NCI-H345 treated with DMSO at 0.1 percent for 48 hours (cell line): ENCODE measurements at regions not wholly inside any gene's neighbourhood (a gene's known extent, or its start where the extent isn't known, plus 50 kb on each side); places are given as distances from the start of the nearest gene placed in this dataset.

Source experiments
- DNase-seq: peaks from one replicate; lab custom pipeline; 2025; ENCODE audit not compliant: unreplicated experiment; lab: John Stamatoyannopoulos, UW

DNA sequence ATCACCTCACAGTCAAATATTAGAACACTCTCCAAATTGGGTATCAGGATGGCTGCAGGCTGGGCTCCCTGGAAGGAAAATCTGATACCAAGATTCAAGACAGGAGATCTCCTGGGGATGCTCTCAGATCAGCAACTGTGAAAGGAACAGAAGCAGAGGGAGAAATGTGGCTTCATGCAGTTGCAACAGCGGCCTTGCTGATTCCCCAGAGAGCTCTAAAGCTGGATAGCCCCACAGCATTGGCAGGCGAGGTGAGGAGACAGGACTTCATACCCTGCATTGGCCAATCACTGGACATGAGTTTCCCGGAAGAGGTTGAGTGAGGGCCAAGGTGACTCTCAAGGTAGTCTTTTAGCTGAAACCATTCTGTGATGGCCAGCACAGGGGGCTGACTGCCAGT lies 190.6 kb downstream of the PTPN20 start:
- no peak for DNase-seq

GRCh38 chr10:47104151-47104605 lies 192.9 kb downstream of the PTPN20 start:
- no peak for DNase-seq

DNA sequence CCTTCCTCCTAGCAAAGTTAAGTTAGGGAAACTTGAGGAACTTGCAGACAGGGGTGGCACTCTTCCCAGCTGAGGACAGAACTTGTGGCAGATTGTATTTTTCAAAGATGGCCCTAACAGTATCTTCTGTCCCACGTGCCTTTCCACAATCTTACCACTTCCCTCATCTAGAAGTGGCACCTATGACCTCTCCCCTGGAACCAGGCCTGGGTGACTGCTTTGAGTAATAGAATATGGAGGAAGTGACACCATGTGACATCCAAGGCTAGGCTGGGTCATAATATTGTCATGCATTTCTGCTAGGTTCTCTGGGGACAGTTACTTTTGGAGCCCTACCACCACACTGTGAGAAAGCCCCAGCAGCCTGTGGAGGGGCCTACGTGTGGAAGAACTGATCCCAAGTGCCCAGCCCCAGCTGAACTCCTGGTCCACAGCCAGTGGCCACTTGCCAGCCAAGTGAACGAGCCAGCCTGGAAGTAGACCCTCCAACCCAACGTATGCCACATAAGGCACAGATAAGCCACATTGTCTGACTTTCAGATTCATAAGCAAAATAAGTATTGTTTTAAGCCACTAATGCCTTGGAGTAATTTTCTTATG lies 193.7 kb downstream of the PTPN20 start:
- no peak for DNase-seq

GRCh38 chr10:47107007-47107747 lies 192.8 kb upstream of the GDF10 start:
- DNase-seq, result no peak

GRCh38 chr10:47109906-47110305 lies 190.1 kb upstream of the GDF10 start:
- no peak for DNase-seq

GRCh38 chr10:47111329-47111862 lies 188.6 kb upstream of the GDF10 start:
- DNase-seq, result no peak

DNA sequence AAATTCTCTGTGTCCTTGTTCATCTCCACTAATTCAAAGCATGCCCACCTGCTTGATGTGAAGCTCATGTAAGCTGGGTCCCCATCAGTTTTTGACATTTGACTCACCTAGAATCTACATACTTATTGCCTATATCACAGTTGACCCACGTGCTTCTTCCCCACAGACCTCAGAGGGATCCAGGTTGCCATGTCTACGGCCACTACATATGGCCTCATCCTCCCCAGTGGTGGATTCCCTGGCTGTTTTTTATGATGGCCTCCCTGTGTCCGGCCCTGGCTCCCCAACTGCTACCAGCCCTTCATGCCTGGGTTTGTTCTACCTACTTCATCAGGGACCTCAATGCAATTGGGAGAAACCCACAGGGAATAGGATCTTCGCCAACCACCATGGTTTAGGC lies 187.4 kb upstream of the GDF10 start:
- DNase-seq, result no peak

GRCh38 chr10:47113907-47114500 lies 186.0 kb upstream of the GDF10 start:
- no peak for DNase-seq

DNA sequence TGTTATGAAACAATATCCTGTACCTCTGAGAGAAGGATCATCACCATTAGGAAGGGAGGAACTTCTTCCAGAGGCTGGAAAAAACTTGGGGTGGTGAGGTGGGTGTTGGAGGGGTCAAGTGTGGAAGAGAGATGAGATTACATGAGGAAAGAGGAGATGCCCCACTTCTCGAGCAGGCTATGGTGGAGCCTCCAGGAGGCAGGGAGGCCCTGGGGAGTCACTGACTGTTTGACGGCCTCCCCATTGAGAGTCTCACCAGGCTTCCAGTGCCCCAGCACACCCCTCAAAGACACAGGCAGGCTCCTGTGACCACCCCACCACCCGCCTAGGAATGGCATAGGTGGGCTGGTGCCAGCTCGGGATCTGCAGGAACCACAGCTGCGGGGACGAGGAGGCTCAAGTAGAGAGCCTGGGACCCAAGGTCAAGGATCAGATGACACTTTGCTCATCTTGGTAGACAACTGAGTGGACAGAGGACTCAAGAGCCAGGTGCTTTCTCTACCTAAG lies 185.3 kb upstream of the GDF10 start:
- no peak for DNase-seq

GRCh38 chr10:47115322-47115721 lies 184.7 kb upstream of the GDF10 start:
- DNase-seq, result no peak

DNA sequence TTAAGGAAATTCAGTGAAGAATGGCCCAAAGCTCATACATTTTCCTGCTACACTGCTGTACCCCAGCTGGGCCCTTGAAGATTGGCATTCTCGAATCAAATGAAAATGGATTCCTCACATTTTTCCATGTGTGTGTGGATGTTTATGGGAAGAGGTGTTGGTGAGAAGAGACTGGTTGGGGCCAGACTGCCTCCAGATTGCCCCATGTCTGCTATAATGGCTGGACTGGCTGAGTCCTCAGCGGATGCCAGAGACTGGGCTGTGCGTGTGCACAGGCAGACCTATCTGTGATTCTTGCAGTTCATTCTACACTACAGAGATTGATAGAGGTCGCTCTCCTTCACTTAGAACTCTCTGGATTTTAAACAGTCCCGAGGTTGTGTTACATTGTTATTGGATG lies 183.6 kb upstream of the GDF10 start:
- no peak for DNase-seq

GRCh38 chr10:47118326-47118725 lies 181.7 kb upstream of the GDF10 start:
- no peak for DNase-seq

GRCh38 chr10:47121336-47121735 lies 178.7 kb upstream of the GDF10 start:
- no peak for DNase-seq

GRCh38 chr10:47123716-47124288 lies 176.2 kb upstream of the GDF10 start:
- no peak for DNase-seq

DNA sequence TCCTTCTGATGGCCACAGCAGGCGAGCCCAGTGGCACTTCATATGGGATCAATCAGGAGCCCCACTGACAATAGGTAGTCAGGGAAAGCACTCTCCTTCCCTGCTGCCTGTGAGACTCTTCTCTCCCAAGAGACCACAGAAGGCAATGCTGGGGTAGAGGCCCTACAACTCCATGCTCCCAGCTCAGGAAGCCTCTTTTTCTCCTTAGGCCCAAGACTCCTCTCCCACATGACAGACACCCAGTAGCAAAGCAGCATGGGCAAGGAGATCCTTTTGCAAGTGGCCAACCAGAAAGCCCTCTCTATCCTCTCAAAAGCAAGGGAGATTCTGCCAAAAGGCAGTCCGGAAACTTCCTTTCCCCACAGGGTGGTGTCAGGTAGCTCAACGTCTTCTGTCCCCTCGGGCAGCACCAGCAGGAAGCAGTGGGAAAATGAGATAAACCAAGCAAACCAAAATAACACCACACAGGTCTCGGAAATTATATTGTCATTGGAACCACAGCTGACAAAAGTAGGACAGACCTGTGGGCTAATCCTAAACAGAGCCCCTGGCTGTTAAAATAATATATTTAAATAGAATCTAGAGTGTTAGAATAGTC lies 172.7 kb upstream of the GDF10 start:
- no peak for DNase-seq

DNA sequence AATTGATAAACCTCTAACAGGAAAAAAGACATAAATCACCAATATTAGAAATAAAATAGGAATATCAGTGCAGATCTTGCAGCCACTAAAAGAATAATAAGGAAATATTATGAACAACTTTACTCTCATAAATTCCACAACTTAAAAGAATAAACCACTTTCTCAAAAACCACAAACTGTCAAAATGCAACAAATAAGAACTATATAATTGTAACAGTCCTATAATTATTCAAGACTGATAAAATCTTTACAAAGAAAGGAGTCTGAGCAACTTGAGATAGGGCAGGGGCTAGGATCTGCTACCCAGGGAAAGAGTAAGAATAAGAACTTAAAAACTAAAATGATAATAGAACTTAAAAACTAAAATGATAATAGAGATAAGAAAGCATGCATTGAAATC lies 169.5 kb upstream of the GDF10 start:
- no peak for DNase-seq

- DNase-seq, result no peak
Observed at GRCh38 chr10:47133871-47134570, 166.0 kb upstream of the GDF10 start.

DNA sequence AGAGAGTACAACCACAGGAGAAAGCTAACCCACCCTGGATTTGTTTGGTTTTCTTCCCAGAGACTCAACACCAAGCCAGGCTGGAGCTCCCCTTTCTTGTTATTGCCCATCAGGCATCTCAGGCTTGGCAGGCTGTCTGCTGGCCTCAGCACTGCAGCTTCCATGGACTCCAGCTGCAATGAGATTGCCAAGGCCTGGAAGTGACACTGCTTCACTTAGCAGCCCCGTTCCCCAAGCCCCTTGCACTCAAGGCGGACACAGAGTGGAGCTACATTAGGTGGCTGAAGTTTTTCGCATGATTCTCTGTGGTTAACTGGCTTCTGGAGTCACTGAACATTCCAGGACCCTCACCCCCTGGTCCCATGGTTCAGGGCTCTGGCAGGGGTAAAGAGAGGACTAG lies 163.1 kb upstream of the GDF10 start:
- no peak for DNase-seq

- no peak for DNase-seq
Observed at GRCh38 chr10:47137311-47137851, 162.6 kb upstream of the GDF10 start.

- no peak for DNase-seq
Observed at GRCh38 chr10:47139121-47139520, 160.9 kb upstream of the GDF10 start.
